Parathyroid adenoma (tissue), 2 donors: ENCODE measurements at regions not wholly inside any gene's neighbourhood (a gene's known extent, or its start where the extent isn't known, plus 50 kb on each side); places are given as distances from the start of the nearest gene placed in this dataset.

Experiments used
- H2AFZ ChIP-seq: fragments of 300-600 bp; sonication (generic); one replicate; pipeline ENCODE4 v1.7.0; 2017; ENCODE audit warnings: antibody characterized with exemption, mild to moderate bottlenecking
- H3K27ac ChIP-seq: fragments of 300-600 bp; sonication (generic); one replicate; pipeline ENCODE4 v1.7.0; 2017
- H3K27me3 ChIP-seq: fragments of 300-600 bp; sonication (generic); one replicate; pipeline ENCODE4 v1.7.0; 2017; ENCODE audit warnings: low read length; ENCODE audit not compliant: control insufficient read depth, insufficient read depth
- H3K36me3 ChIP-seq: fragments of 300-600 bp; sonication (generic); one replicate; pipeline ENCODE4 v1.7.0; 2017; ENCODE audit warnings: low read length; ENCODE audit not compliant: control insufficient read depth, insufficient read depth
- H3K4me1 ChIP-seq: fragments of 300-600 bp; sonication (generic); one replicate; pipeline ENCODE4 v1.7.0; 2017; ENCODE audit warnings: control low read depth
- H3K4me2 ChIP-seq: fragments of 300-600 bp; sonication (generic); one replicate; pipeline ENCODE4 v1.7.0; 2017; ENCODE audit warnings: low read length
- H3K4me3 ChIP-seq: fragments of 300-600 bp; sonication (generic); one replicate; pipeline ENCODE4 v1.7.0; 2017; ENCODE audit warnings: low read depth, low read length
- H3K79me2 ChIP-seq: fragments of 300-600 bp; sonication (generic); one replicate; pipeline ENCODE4 v1.7.0; 2017; ENCODE audit warnings: control low read depth
- H3K9ac ChIP-seq: fragments of 300-600 bp; sonication (generic); one replicate; pipeline ENCODE4 v1.7.0; 2017; ENCODE audit warnings: mild to moderate bottlenecking
- H3K9me3 ChIP-seq: fragments of 300-600 bp; sonication (generic); one replicate; pipeline ENCODE4 v1.7.0; 2017; ENCODE audit warnings: low read length; ENCODE audit not compliant: control insufficient read depth
- CTCF ChIP-seq: fragments of 300-600 bp; sonication (generic); IDR thresholded peaks from one replicate; pipeline ENCODE4 v1.7.0; 2017; ENCODE audit warnings: antibody characterized with exemption, mild to moderate bottlenecking
- donor health status: primary hyperparathyroidism.

GRCh38 chr6:147633191-147633590 lies 124.7 kb downstream of the SAMD5 start:
- Histone ChIP-seq H3K9me3 (no peaks in the 10 kb centered on the region), H3K4me3 (no peak overlapping the region), H3K79me2 (no peaks in the 10 kb centered on the region), H3K36me3 (no peaks in the 10 kb centered on the region), H3K27ac (no peak overlapping the region), H3K4me2 (no peak overlapping the region), H3K9ac (no peak overlapping the region), H2AFZ (no peak overlapping the region), H3K4me1 (no peaks in the 10 kb centered on the region), H3K27me3 (no peaks in the 10 kb centered on the region)
- no peak for TF ChIP-seq CTCF

GRCh38 chr6:147637620-147638195 lies 129.2 kb downstream of the SAMD5 start:
- no peaks in the 10 kb centered on the region for H3K79me2 ChIP-seq
- no peaks in the 10 kb centered on the region for H3K9me3 ChIP-seq
- H3K9ac ChIP-seq: no peak overlapping the region
- H3K4me1 ChIP-seq: no peaks in the 10 kb centered on the region
- H3K36me3 ChIP-seq: no peaks in the 10 kb centered on the region
- H3K27ac ChIP-seq: no peak overlapping the region
- H2AFZ ChIP-seq: no peak overlapping the region
- no peak for TF ChIP-seq CTCF
- H3K27me3 ChIP-seq: no peaks in the 10 kb centered on the region
- no peak overlapping the region for H3K4me3 ChIP-seq
- no peak overlapping the region for H3K4me2 ChIP-seq

- Histone ChIP-seq H3K9ac (no peak overlapping the region), H3K36me3 (no peaks in the 10 kb centered on the region), H3K79me2 (no peaks in the 10 kb centered on the region), H3K4me1 (no peaks in the 10 kb centered on the region), H2AFZ (no peak overlapping the region), H3K4me3 (no peak overlapping the region), H3K27me3 (no peaks in the 10 kb centered on the region), H3K4me2 (no peak overlapping the region), H3K9me3 (no peaks in the 10 kb centered on the region), H3K27ac (no peak overlapping the region)
- TF ChIP-seq CTCF: no peak
These were observed 130.8 kb downstream of the SAMD5 start for GRCh38 chr6:147639279-147639678.

GRCh38 chr6:147640606-147641005 lies 132.1 kb downstream of the SAMD5 start:
- TF ChIP-seq CTCF: no peak
- Histone ChIP-seq H3K4me1 (no peaks in the 10 kb centered on the region), H3K4me3 (no peak overlapping the region), H2AFZ (no peak overlapping the region), H3K4me2 (no peak overlapping the region), H3K9me3 (no peaks in the 10 kb centered on the region), H3K9ac (no peak overlapping the region), H3K79me2 (no peaks in the 10 kb centered on the region), H3K36me3 (no peaks in the 10 kb centered on the region), H3K27ac (no peak overlapping the region), H3K27me3 (no peaks in the 10 kb centered on the region)

GRCh38 chr6:147641511-147641910 lies 133.0 kb downstream of the SAMD5 start:
- no peaks in the 10 kb centered on the region for H3K79me2 ChIP-seq
- H3K9ac ChIP-seq: no peak overlapping the region
- H3K4me3 ChIP-seq: no peak overlapping the region
- no peaks in the 10 kb centered on the region for H3K4me1 ChIP-seq
- H3K36me3 ChIP-seq: no peaks in the 10 kb centered on the region
- H2AFZ ChIP-seq: no peak overlapping the region
- no peak overlapping the region for H3K27ac ChIP-seq
- no peaks in the 10 kb centered on the region for H3K27me3 ChIP-seq
- no peak overlapping the region for H3K4me2 ChIP-seq
- no peak for TF ChIP-seq CTCF
- H3K9me3 ChIP-seq: no peaks in the 10 kb centered on the region
